MM.1S (cell line): ENCODE measurements at regions not wholly inside any gene's neighbourhood (a gene's known extent, or its start where the extent isn't known, plus 50 kb on each side); places are given as distances from the start of the nearest gene placed in this dataset.

Source experiments
- EZH2 ChIP-seq: fragments of 300-600 bp; sonication (generic); optimal IDR thresholded peaks from 2 replicates; pipeline ENCODE3; 2017; ENCODE audit warnings: low read depth, mild to moderate bottlenecking, antibody characterized with exemption, low read length, mixed read lengths
- TF ChIP-seq, protein P1 (sequence below): fragments of 300-600 bp; sonication (generic); IDR thresholded peaks from 2 replicates; pipeline ENCODE4 v1.5.1; 2016; ENCODE audit warnings: antibody characterized with exemption, low read length, mixed read lengths

DNA sequence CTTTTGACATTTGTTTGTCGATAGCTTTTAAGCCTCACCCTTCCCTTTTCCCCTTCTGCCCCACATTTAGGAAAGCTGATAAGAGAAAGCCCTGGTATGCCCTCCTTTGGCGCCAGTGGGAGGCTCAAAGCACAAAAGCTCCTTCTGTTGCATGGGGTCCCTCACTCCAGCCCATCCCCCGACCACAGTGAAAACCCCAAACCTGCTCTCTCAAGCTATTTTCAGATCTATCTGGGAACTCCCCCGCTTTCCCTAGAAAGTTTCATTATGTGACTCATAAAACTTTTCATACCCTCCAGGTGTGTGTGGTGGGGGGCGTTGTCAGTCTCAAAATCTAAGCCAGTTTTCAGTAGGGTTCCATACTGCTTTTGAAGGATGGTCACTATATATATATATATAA is 259.0 kb upstream of the PCDH7 start:
- TF ChIP-seq, protein P1, sequence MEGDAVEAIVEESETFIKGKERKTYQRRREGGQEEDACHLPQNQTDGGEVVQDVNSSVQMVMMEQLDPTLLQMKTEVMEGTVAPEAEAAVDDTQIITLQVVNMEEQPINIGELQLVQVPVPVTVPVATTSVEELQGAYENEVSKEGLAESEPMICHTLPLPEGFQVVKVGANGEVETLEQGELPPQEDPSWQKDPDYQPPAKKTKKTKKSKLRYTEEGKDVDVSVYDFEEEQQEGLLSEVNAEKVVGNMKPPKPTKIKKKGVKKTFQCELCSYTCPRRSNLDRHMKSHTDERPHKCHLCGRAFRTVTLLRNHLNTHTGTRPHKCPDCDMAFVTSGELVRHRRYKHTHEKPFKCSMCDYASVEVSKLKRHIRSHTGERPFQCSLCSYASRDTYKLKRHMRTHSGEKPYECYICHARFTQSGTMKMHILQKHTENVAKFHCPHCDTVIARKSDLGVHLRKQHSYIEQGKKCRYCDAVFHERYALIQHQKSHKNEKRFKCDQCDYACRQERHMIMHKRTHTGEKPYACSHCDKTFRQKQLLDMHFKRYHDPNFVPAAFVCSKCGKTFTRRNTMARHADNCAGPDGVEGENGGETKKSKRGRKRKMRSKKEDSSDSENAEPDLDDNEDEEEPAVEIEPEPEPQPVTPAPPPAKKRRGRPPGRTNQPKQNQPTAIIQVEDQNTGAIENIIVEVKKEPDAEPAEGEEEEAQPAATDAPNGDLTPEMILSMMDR, result no peak
- no peak for TF ChIP-seq EZH2
